ENCODE measurements at regions not wholly inside any gene's neighbourhood (a gene's known extent, or its start where the extent isn't known, plus 50 kb on each side); places are given as distances from the start of the nearest gene placed in this dataset.

DNA sequence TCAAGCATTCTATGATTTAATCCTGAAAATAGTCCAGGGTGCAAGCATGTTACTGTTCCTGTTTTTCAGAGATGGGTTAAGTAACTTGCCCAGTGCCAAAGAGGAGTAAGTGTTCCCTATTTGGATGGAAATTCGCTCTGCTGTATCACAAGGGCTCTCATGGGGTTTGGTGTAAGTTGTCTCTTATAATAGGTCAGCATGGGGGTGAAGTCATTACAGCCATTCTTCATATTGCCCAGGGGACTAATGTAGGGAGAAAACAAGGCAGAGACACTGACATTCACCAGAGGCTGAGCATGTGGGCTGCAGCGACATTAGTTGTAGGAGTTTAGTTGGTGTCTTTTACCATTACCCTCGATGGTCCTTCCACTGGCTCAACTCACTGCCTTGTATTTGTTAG is 142.1 kb upstream of the GLRA1 start:
- Histone ChIP-seq H3K27me3 (ENCODE audit: control insufficient read depth, insufficient read depth, low read length) (no peaks in the 10 kb centered on the region), H3K27ac (ENCODE audit: insufficient read depth, low read length, poor library complexity, severe bottlenecking) (no peak overlapping the region), H3K4me1 (ENCODE audit: control insufficient read depth, insufficient read depth, low read length, poor library complexity, severe bottlenecking) (no peaks in the 10 kb centered on the region), H3K36me3 (ENCODE audit: control insufficient read depth, insufficient read depth, low read length) (no peaks in the 10 kb centered on the region), H3K9me3 (ENCODE audit: control insufficient read depth in 2 of 2, low read length in 2 of 2) (no peaks in the 10 kb centered on the region), H3K4me3 (ENCODE audit: low read depth, low read length) (no peak overlapping the region)
- Mint-ChIP-seq H3K27me3 (no peaks in the 10 kb centered on the region), H3K4me3 (no peak overlapping the region), H3K27ac (peak overlapping the region in 1 of 3 donors; percentile 41), H3K36me3 (no peaks in the 10 kb centered on the region), H3K9me3 (peaks cover 0 to 5% (median 0%) of the 10 kb centered on the region in 7 donors), H3K4me1 (peaks cover 0 to 4% (median 1%) of the 10 kb centered on the region in 4 donors)
- DNase-seq (no peak), ATAC-seq (ENCODE audit: low read depth in 2 of 2) (no peak)

DNA sequence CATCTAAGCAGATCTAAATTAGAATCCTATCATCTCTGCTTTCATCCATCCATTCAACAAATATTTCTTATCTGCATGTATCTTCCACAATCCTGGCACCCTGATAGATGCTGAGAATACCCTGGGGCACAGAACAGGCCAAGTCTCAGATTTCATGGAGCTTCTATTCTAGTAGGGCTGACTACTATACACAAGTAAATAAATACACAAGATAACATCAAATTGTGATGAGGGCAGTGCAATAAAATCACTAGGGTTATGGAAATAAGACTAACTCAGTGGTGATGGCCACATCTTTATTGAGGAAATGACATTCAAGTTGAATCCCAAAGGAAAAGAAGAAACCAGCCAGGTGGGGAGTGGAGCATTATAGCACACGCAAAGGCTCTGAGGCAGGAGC is 138.4 kb upstream of the GLRA1 start:
- Histone ChIP-seq H3K9me3 (ENCODE audit: control insufficient read depth in 2 of 2, low read length in 2 of 2) (no peaks in the 10 kb centered on the region), H3K36me3 (ENCODE audit: control insufficient read depth, insufficient read depth, low read length) (no peaks in the 10 kb centered on the region), H3K27ac (ENCODE audit: insufficient read depth, low read length, poor library complexity, severe bottlenecking) (no peak overlapping the region), H3K4me1 (ENCODE audit: control insufficient read depth, insufficient read depth, low read length, poor library complexity, severe bottlenecking) (no peaks in the 10 kb centered on the region), H3K27me3 (ENCODE audit: control insufficient read depth, insufficient read depth, low read length) (no peaks in the 10 kb centered on the region), H3K4me3 (ENCODE audit: low read depth, low read length) (no peak overlapping the region)
- Mint-ChIP-seq H3K36me3 (no peaks in the 10 kb centered on the region), H3K9me3 (peaks cover 0 to 2% (median 0%) of the 10 kb centered on the region in 7 donors), H3K27me3 (no peaks in the 10 kb centered on the region), H3K4me3 (no peak overlapping the region), H3K27ac (no peak overlapping the region), H3K4me1 (peaks cover 0 to 6% (median 4%) of the 10 kb centered on the region in 4 donors)
- DNase-seq (no peak), ATAC-seq (ENCODE audit: low read depth in 2 of 2) (no peak)

DNA sequence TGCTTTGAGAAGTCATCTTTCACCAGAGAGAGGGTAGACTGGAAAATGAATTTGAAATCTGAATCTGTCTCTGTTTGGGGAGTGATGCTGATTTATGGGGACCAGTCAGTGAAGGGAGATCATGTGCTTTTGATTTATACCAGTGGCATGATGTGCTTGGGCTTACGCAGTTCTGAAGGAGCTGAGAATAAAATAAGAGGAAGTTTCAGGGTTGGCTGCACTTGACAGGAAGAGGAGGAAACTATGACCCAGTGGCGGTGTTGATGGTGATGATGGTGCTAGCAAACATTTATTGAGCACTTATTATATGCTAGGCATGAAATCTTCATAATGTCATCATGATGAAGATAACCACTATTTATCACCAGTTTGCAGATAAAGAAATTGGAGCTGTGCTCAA is 136.4 kb upstream of the GLRA1 start:
- no peaks in the 10 kb centered on the region for H3K27me3 Mint-ChIP-seq
- no peak overlapping the region for H3K27ac ChIP-seq (ENCODE audit: insufficient read depth, low read length, poor library complexity, severe bottlenecking)
- no peaks in the 10 kb centered on the region for H3K4me1 ChIP-seq (ENCODE audit: control insufficient read depth, insufficient read depth, low read length, poor library complexity, severe bottlenecking)
- ATAC-seq (ENCODE audit: low read depth in 2 of 2) = no peak
- no peak for DNase-seq
- H3K27ac Mint-ChIP-seq = peak overlapping the region in 1 of 3 donors; percentile 43
- no peaks in the 10 kb centered on the region for H3K9me3 ChIP-seq (ENCODE audit: control insufficient read depth in 2 of 2, low read length in 2 of 2)
- H3K4me1 Mint-ChIP-seq = peaks cover 0 to 5% (median 2%) of the 10 kb centered on the region in 4 donors
- no peaks in the 10 kb centered on the region for H3K36me3 ChIP-seq (ENCODE audit: control insufficient read depth, insufficient read depth, low read length)
- peaks cover 0 to 2% (median 0%) of the 10 kb centered on the region in 7 donors for H3K9me3 Mint-ChIP-seq
- no peak overlapping the region for H3K4me3 Mint-ChIP-seq
- H3K27me3 ChIP-seq (ENCODE audit: control insufficient read depth, insufficient read depth, low read length) = no peaks in the 10 kb centered on the region
- H3K36me3 Mint-ChIP-seq = no peaks in the 10 kb centered on the region
- H3K4me3 ChIP-seq (ENCODE audit: low read depth, low read length) = no peak overlapping the region

DNA sequence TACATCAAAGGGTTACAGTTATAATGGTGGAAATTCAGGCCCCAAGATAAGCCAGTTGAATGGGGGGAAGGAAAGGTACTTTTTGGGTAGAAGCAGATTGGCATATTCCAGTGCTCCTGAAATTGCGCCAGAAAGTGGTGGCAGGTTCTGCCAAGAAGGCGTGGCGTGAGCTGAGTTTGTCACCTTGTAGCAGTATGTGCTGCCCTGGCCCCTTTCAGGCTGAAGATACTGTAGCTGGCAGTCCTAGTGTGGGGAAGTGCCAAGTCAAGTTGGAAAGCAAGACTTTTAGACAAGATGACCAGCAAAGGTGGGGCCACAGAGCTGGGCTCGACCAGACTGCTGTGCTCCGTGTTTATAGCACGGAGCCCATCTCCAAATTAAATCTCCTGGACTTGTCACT is 133.6 kb upstream of the GLRA1 start:
- H3K9me3 Mint-ChIP-seq = peaks cover 0 to 2% (median 0%) of the 10 kb centered on the region in 7 donors

DNA sequence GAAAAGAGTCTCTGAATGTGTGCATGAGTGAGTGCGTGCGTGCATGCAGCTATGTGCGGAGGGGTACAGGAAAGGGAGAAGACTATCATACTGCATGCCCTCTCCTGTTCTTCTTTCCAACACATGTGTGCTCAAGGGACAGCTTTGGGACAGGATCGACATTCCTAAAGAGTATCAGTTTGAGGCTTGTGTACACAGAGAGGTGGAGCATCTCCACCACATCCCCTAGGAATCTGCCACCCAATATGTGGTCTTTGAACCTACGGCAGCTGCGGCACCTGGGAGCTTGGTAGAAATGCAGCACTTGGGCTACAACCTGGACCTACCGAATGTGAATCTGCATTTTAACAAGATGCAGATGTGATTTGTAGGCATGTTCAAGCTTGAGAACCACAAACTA is 132.3 kb upstream of the GLRA1 start:
- DNase-seq (no peak), ATAC-seq (ENCODE audit: low read depth in 2 of 2) (no peak)
- Histone ChIP-seq H3K4me1 (ENCODE audit: control insufficient read depth, insufficient read depth, low read length, poor library complexity, severe bottlenecking) (no peaks in the 10 kb centered on the region), H3K27ac (ENCODE audit: insufficient read depth, low read length, poor library complexity, severe bottlenecking) (no peak overlapping the region), H3K27me3 (ENCODE audit: control insufficient read depth, insufficient read depth, low read length) (no peaks in the 10 kb centered on the region), H3K4me3 (ENCODE audit: low read depth, low read length) (no peak overlapping the region), H3K36me3 (ENCODE audit: control insufficient read depth, insufficient read depth, low read length) (no peaks in the 10 kb centered on the region), H3K9me3 (ENCODE audit: control insufficient read depth in 2 of 2, low read length in 2 of 2) (no peaks in the 10 kb centered on the region)
- H3K27ac Mint-ChIP-seq = no peak overlapping the region
- H3K36me3 Mint-ChIP-seq = peaks cover 3% of the 10 kb centered on the region
- H3K9me3 Mint-ChIP-seq = peaks cover 0 to 5% (median 2%) of the 10 kb centered on the region in 7 donors
- H3K4me3 Mint-ChIP-seq = no peak overlapping the region
- peaks cover 5% of the 10 kb centered on the region for H3K27me3 Mint-ChIP-seq
- peaks cover 0 to 5% (median 2%) of the 10 kb centered on the region in 4 donors for H3K4me1 Mint-ChIP-seq

More for the DNA sequence above, 133.6 kb upstream of the GLRA1 start:
- Mint-ChIP-seq H3K27me3 (no peaks in the 10 kb centered on the region), H3K27ac (no peak overlapping the region), H3K4me1 (peaks cover 0 to 5% (median 2%) of the 10 kb centered on the region in 4 donors), H3K36me3 (no peaks in the 10 kb centered on the region), H3K4me3 (no peak overlapping the region)
- DNase-seq (no peak), ATAC-seq (ENCODE audit: low read depth in 2 of 2) (no peak)
- H3K4me1 ChIP-seq (ENCODE audit: control insufficient read depth, insufficient read depth, low read length, poor library complexity, severe bottlenecking) = no peaks in the 10 kb centered on the region
- H3K27ac ChIP-seq (ENCODE audit: insufficient read depth, low read length, poor library complexity, severe bottlenecking) = no peak overlapping the region
- H3K4me3 ChIP-seq (ENCODE audit: low read depth, low read length) = no peak overlapping the region
- H3K36me3 ChIP-seq (ENCODE audit: control insufficient read depth, insufficient read depth, low read length) = no peaks in the 10 kb centered on the region
- no peaks in the 10 kb centered on the region for H3K9me3 ChIP-seq (ENCODE audit: control insufficient read depth in 2 of 2, low read length in 2 of 2)
- no peaks in the 10 kb centered on the region for H3K27me3 ChIP-seq (ENCODE audit: control insufficient read depth, insufficient read depth, low read length)

DNA sequence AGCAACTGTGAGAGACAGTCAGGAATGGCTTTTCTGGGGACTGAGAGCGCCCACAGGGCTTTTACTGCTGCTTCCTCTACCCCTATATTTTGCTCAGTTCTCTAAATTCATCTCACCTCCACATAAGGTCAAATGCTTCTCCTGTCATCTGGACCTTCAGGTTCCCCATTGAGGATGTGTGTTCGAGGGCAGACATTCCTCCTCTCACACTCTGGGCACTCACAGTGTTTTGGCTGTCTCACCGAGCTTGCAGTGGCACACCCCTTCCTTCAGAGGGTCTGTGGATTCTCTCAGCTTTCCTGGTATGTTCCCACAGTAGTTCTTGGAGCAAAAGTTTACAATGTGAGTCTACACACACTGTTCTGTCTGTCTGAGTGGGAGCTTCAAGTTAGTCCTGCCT is 127.8 kb upstream of the GLRA1 start:
- Mint-ChIP-seq H3K4me3 (no peak overlapping the region), H3K27ac (no peak overlapping the region), H3K36me3 (peaks cover 3% of the 10 kb centered on the region), H3K4me1 (no peaks in the 10 kb centered on the region), H3K27me3 (peaks cover 5% of the 10 kb centered on the region), H3K9me3 (peaks cover 0 to 35% (median 14%) of the 10 kb centered on the region in 7 donors)
- no peak for DNase-seq
- Histone ChIP-seq H3K36me3 (ENCODE audit: control insufficient read depth, insufficient read depth, low read length) (no peaks in the 10 kb centered on the region), H3K27ac (ENCODE audit: insufficient read depth, low read length, poor library complexity, severe bottlenecking) (no peak overlapping the region), H3K4me3 (ENCODE audit: low read depth, low read length) (no peak overlapping the region), H3K4me1 (ENCODE audit: control insufficient read depth, insufficient read depth, low read length, poor library complexity, severe bottlenecking) (no peaks in the 10 kb centered on the region), H3K27me3 (ENCODE audit: control insufficient read depth, insufficient read depth, low read length) (no peaks in the 10 kb centered on the region), H3K9me3 (ENCODE audit: control insufficient read depth in 2 of 2, low read length in 2 of 2) (peaks cover 5 to 8% of the 10 kb centered on the region in 2 experiments)
- ATAC-seq (ENCODE audit: low read depth in 2 of 2) = no peak

DNA sequence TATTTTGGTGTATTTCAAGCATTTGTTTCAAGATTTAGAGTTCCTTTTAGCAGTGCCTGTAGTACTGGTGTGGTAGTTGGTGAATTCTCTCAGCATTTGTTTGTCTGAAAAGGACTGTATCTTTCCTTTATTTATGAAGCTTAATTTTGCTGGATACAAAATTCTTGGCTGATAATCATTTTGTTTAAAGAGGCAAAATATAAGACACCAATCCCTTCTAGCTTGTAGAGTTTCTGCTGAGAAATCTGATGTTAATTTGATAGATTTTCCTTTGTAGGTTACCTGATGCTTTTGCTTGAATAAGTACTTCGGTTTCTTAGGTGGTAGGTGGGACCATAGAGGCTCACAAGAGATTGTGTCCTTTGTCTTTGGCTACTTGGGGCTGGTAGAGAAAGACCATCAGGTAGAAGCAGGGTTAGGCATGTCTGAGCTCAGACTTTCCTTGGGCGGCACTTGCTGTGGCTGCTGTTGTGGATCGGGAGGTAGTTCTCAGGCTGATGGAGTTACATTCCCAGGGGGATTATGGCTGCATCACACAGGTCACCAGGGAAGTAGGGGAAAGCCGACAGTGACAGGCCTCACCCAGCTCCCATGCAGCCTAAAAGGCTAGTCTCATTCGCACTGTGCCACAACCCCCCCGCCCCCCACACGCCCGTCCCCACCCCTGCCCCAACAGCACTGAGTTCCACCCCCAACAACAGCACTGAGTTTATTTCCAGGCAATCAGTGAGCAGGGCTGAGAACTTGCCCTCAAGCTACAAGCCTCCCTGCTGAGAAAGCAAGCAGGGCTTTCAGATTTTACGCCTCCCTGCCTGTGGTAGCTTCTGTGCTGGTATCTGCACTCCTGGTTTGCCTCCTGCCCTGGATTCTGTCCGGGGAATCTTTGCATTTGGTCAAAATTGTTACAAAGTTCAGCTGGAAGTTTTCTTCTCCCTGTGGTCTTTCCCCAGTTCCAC is 127.1 kb upstream of the GLRA1 start:
- Mint-ChIP-seq H3K36me3 (peaks cover 3% of the 10 kb centered on the region), H3K4me3 (no peak overlapping the region), H3K9me3 (peaks cover 0 to 37% (median 15%) of the 10 kb centered on the region in 7 donors), H3K4me1 (no peaks in the 10 kb centered on the region), H3K27ac (no peak overlapping the region), H3K27me3 (peaks cover 6% of the 10 kb centered on the region)
- Histone ChIP-seq H3K4me1 (ENCODE audit: control insufficient read depth, insufficient read depth, low read length, poor library complexity, severe bottlenecking) (no peaks in the 10 kb centered on the region), H3K9me3 (ENCODE audit: control insufficient read depth in 2 of 2, low read length in 2 of 2) (peaks cover 5 to 8% of the 10 kb centered on the region in 2 experiments), H3K36me3 (ENCODE audit: control insufficient read depth, insufficient read depth, low read length) (no peaks in the 10 kb centered on the region), H3K27me3 (ENCODE audit: control insufficient read depth, insufficient read depth, low read length) (no peaks in the 10 kb centered on the region), H3K4me3 (ENCODE audit: low read depth, low read length) (no peak overlapping the region), H3K27ac (ENCODE audit: insufficient read depth, low read length, poor library complexity, severe bottlenecking) (no peak overlapping the region)
- no peak for DNase-seq
- ATAC-seq (ENCODE audit: low read depth in 2 of 2) = no peak

Measured in CD4-positive, CD25-positive, alpha-beta regulatory T cell (primary cell).